ENCODE measurements at regions not wholly inside any gene's neighbourhood (a gene's known extent, or its start where the extent isn't known, plus 50 kb on each side); places are given as distances from the start of the nearest gene placed in this dataset.

- no peak overlapping the region for H3K4me3 ChIP-seq (ENCODE audit: low read depth, low read length)
- TF ChIP-seq, protein P1, sequence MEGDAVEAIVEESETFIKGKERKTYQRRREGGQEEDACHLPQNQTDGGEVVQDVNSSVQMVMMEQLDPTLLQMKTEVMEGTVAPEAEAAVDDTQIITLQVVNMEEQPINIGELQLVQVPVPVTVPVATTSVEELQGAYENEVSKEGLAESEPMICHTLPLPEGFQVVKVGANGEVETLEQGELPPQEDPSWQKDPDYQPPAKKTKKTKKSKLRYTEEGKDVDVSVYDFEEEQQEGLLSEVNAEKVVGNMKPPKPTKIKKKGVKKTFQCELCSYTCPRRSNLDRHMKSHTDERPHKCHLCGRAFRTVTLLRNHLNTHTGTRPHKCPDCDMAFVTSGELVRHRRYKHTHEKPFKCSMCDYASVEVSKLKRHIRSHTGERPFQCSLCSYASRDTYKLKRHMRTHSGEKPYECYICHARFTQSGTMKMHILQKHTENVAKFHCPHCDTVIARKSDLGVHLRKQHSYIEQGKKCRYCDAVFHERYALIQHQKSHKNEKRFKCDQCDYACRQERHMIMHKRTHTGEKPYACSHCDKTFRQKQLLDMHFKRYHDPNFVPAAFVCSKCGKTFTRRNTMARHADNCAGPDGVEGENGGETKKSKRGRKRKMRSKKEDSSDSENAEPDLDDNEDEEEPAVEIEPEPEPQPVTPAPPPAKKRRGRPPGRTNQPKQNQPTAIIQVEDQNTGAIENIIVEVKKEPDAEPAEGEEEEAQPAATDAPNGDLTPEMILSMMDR (IDR thresholded peaks at IDR 0.05; ENCODE audit: low read depth, low read length): no peak
- in situ Hi-C loops (cut with HindIII; ENCODE audit: low sequenced_read_pairs): no loop called here
- DNase-seq (ENCODE audit: low read depth, low spot score): no peak
Observed at GRCh38 chr3:59553076-59553475, 503.3 kb upstream of the CFAP20DC start.

- TF ChIP-seq, protein P1 (IDR thresholded peaks at IDR 0.05; ENCODE audit: low read depth, low read length): no peak
Observed at GRCh38 chr3:59551834-59552233, 502.0 kb upstream of the CFAP20DC start.

DNA sequence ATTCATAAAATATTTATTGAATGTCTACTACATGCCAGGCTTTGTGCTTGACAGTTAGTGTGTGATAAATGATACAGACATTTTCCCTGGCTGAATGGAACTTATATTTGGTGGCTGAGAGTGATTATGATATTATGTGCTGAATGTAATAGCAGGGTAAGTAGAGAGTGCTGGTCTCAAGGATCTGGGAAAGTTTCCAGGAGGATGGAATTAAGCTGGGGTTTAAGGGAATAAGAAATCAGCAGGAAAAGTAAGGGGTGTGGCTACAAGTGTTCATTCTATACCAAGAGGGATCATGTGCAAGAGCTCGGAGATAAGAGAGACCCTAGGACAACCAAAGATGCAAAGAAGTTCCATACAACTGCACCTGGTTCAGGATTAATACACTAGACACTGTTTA, 500.1 kb upstream of the CFAP20DC start:
- TF ChIP-seq, protein P1 (IDR thresholded peaks at IDR 0.05; ENCODE audit: low read depth, low read length): no peak
- in situ Hi-C loops (cut with HindIII; ENCODE audit: low sequenced_read_pairs): no loop called here
- no peak overlapping the region for H3K4me3 ChIP-seq (ENCODE audit: low read depth, low read length)
- DNase-seq (ENCODE audit: low read depth, low spot score): no peak

More at GRCh38 chr3:59551834-59552233, 502.0 kb upstream of the CFAP20DC start:
- no peak for DNase-seq (ENCODE audit: low read depth, low spot score)
- no peak overlapping the region for H3K4me3 ChIP-seq (ENCODE audit: low read depth, low read length)
- in situ Hi-C loops (cut with HindIII; ENCODE audit: low sequenced_read_pairs): no loop called here

- TF ChIP-seq, protein P1 (IDR thresholded peaks at IDR 0.05; ENCODE audit: low read depth, low read length): no peak
- DNase-seq (ENCODE audit: low read depth, low spot score): no peak
- H3K4me3 ChIP-seq (ENCODE audit: low read depth, low read length): no peak overlapping the region
- in situ Hi-C loops (cut with HindIII; ENCODE audit: low sequenced_read_pairs): no loop called here
Observed at GRCh38 chr3:59547874-59548273, 498.0 kb upstream of the CFAP20DC start.

GRCh38 chr3:59546522-59546921, 496.7 kb upstream of the CFAP20DC start:
- TF ChIP-seq, protein P1 (IDR thresholded peaks at IDR 0.05; ENCODE audit: low read depth, low read length): no peak
- no peak for DNase-seq (ENCODE audit: low read depth, low spot score)
- in situ Hi-C loops (cut with HindIII; ENCODE audit: low sequenced_read_pairs): no loop called here
- no peak overlapping the region for H3K4me3 ChIP-seq (ENCODE audit: low read depth, low read length)

- no peak for DNase-seq (ENCODE audit: low read depth, low spot score)
- in situ Hi-C loops (cut with HindIII; ENCODE audit: low sequenced_read_pairs): no loop called here
- TF ChIP-seq, protein P1 (IDR thresholded peaks at IDR 0.05; ENCODE audit: low read depth, low read length): no peak
Observed at GRCh38 chr3:59545374-59545773, 495.5 kb upstream of the CFAP20DC start.

DNA sequence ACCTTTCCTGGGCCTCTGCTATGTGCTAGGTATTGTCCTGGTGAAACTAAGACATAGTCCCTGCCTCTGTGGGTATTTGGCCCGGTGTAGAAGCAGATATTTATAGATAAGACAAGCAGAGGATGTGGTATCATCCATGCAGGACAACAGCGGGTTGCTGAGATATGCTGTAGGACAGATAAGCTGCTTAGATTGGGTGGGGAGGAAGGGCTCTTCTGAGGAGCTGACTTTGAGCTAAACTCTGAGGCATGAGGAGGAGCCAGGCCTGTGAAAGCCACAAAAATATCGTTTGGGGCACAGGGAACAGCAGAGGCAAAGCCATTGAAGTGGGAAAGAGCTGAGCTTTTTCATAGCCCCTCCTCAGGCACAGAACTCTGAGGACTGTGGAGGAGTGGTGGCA, 492.5 kb upstream of the CFAP20DC start:
- in situ Hi-C loops (cut with HindIII; ENCODE audit: low sequenced_read_pairs): no loop called here
- TF ChIP-seq, protein P1 (IDR thresholded peaks at IDR 0.05; ENCODE audit: low read depth, low read length): no peak
- no peak overlapping the region for H3K4me3 ChIP-seq (ENCODE audit: low read depth, low read length)
- DNase-seq (ENCODE audit: low read depth, low spot score): no peak

More at GRCh38 chr3:59545374-59545773, 495.5 kb upstream of the CFAP20DC start:
- no peak overlapping the region for H3K4me3 ChIP-seq (ENCODE audit: low read depth, low read length)
